NCI-H510A (cell line): ENCODE measurements at regions not wholly inside any gene's neighbourhood (a gene's known extent, or its start where the extent isn't known, plus 50 kb on each side); places are given as distances from the start of the nearest gene placed in this dataset.

Experiments used
- DNase-seq: peaks from one replicate; lab custom pipeline; 2025; lab: John Stamatoyannopoulos, UW

GRCh38 chr21:43274022-43274945 is 105.5 kb downstream of the CRYAA start:
- DNase-seq = no peak

GRCh38 chr21:43273708-43274021 is 104.9 kb downstream of the CRYAA start:
- no peak for DNase-seq

- no peak for DNase-seq
Observed at GRCh38 chr21:43273016-43273707, 104.4 kb downstream of the CRYAA start.

GRCh38 chr21:43272591-43272990 is 103.8 kb downstream of the CRYAA start:
- no peak for DNase-seq

GRCh38 chr21:43271452-43272020 is 102.7 kb downstream of the CRYAA start:
- no peak for DNase-seq

GRCh38 chr21:43270800-43271301 is 102.0 kb downstream of the CRYAA start:
- no peak for DNase-seq

- no peak for DNase-seq
Observed at GRCh38 chr21:43269957-43270705, 101.3 kb downstream of the CRYAA start.

DNA sequence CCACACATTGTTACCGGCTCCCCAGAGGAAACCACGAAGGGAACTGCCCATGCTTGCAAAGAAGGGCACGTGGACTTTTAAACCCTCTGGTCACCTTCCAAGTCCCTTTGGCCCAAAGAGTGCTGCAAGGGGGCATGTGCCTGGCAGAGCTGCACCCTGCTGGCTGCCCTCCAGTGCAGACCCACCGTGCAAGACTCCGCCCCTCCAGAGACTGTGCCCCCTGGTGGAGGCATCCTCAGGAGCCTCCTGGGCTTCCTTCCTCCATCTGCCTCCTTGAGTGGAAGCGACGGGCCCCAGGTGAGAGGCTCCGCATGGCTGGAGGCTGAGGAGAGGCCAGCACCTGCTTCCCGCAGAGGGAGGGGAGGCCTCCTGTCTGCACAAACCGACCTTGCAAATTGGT is 100.6 kb downstream of the CRYAA start:
- DNase-seq = no peak

- DNase-seq = no peak
Observed at GRCh38 chr21:43268804-43269186, 100.0 kb downstream of the CRYAA start.

DNA sequence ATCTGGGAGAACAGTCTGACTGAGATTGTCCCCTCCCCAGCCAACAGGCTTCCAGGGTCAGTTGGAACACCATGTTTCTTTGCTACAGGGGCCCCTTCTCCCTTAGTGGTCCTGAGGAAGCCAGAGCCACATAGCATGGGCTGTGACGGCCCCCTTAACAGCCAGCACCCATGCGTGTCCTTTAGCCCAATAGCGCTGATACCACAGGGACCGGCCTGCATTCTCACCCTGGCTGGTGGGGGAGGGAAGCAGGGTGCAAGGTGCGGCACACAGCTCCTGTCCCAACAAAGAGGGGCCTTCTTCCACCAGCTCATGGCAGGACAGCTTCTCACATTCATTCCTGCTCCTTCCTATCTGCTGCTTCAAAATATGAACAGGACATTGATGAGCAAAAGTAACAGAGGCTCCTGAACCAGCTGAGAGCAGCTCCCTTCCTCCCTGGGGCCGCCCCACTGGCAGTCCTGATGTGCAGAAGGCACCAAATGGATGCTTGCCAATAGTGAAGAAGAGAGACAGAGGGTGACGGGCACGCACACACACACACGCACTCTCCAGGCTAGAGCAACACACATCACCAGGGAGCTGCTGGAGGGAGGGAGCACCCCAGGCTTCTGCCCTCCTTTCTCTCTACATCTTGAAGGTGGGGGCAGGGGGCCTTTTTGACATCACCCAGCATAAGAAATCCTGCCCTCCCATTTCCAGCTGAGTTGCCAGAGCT is 99.4 kb downstream of the CRYAA start:
- no peak for DNase-seq

DNA sequence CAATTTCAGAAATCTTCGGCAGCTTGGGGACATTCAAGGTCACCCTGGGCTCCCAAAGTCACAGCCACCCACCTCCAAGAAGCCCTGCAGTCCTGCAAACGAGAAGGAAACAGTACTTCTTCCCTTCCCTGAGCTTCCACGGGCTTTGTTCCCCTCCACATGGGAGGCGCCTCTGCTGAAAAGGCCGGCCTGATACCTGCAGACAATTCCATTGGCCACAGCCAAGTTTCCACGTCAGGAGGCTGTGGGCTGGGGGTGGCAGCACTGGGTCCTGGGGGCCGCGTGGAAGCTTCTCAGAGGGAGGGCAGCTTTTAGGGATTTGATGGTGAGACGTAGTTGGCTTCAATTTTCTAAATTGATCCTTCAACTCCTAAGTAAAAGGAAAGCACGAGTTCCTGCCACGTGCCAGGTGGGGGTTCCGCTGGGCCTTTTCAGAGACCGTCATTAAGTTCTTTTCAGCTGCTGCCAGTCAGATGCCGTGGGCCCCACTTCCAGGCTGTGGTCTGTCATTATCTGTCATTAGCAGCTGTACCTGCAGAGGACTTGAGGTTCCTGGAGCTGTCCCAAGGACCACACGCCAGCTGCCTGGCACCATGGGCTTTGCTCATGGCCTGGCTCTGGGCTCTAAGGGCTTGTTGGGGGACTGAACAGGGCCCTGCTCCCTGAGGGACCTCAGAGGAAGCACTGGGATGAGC is 98.7 kb downstream of the CRYAA start:
- DNase-seq = no peak

GRCh38 chr21:43266534-43266933 is 97.7 kb downstream of the CRYAA start:
- DNase-seq = no peak

- DNase-seq = no peak
Observed at GRCh38 chr21:43262427-43262826, 93.6 kb downstream of the CRYAA start.
